K562 (cell line): ENCODE measurements at regions not wholly inside any gene's neighbourhood (a gene's known extent, or its start where the extent isn't known, plus 50 kb on each side); places are given as distances from the start of the nearest gene placed in this dataset.

Source experiments
- ATAC-seq: fragments of 200-7000 bp; cut with Tn5 transposase; 3 replicates; pipeline ENCODE4 v1.9.1; 2020; ENCODE audit warnings: moderate library complexity
- BruUV-seq: library from RNA; stranded (reverse); fragments of 400-500 nt; replicated peaks from 2 replicates; lab custom pipeline; 2021; lab: Mats Ljungman, UMichigan
- CTCF ChIA-PET: fragments of 300-600 bp; formaldehyde crosslinking; extraction: SDS; loops from one replicate; lab custom pipeline; 2021; ENCODE audit warnings: low intra/inter-chr PET ratio; lab: Yijun Ruan, JAX
- POLR2A ChIA-PET: fragments of 300-600, 350-650 bp; sonication (Branson Sonifier 250); formaldehyde crosslinking; extraction: SDS; loops from one replicate; lab custom pipeline; 2021; ENCODE audit warnings: antibody characterized with exemption, inconsistent platforms; lab: Yijun Ruan, JAX
- DNase-seq, 4 experiments: peaks; one replicate each; pipeline versions ENCODE4 v3.0.0 to v3.0.0-alpha.2; 2011 to 2018; ENCODE audit warnings: low spot score in 3 of 4, mixed read lengths in 3 of 4; ENCODE audit errors: extremely low read depth in 1 of 4
- FAIRE-seq: peaks from 2 replicates; lab custom pipeline; 2011; peaks lifted over from hg19 to GRCh38; lab: Jason Lieb, UNC
- H2AFZ ChIP-seq: 2 replicates; pipeline ENCODE4 v1.6.0; 2011; ENCODE audit warnings: low read depth, low read length, control low read depth, inconsistent platforms
- H3K27ac ChIP-seq: fragments of 200-600 bp; 3 replicates; pipeline ENCODE4 v1.8.0; 2011; ENCODE audit warnings: low read depth, mild to moderate bottlenecking, control low read depth, inconsistent platforms, low read length, moderate library complexity, mixed read lengths; ENCODE audit errors: extremely low read depth
- H3K27me3 ChIP-seq, 2 experiments: fragments of 300-600 bp in 1 of 2; 2 replicates in 1 of 2; 3 replicates in 1 of 2; pipeline versions ENCODE4 v1.6.0 to v1.8.0; 2011; ENCODE audit warnings: inconsistent platforms in 2 of 2, low read length in 2 of 2, mild to moderate bottlenecking in 1 of 2, mixed read lengths in 1 of 2, moderate library complexity in 1 of 2; ENCODE audit not compliant: control insufficient read depth in 2 of 2, insufficient read depth in 2 of 2
- H3K36me3 ChIP-seq: fragments of 300-600 bp; 3 replicates; pipeline ENCODE4 v1.8.0; 2011; ENCODE audit warnings: mild to moderate bottlenecking, low read length, inconsistent platforms; ENCODE audit not compliant: control insufficient read depth, insufficient read depth
- H3K4me1 ChIP-seq, 2 experiments: fragments of 200-600 bp in 1 of 2; replicated peaks in 1 of 2; 2 replicates in 1 of 2; 3 replicates in 1 of 2; pipeline versions ENCODE4 v1.5.1 to v1.8.0; 2011; ENCODE audit warnings: inconsistent platforms in 2 of 2, low read length in 2 of 2, mild to moderate bottlenecking in 1 of 2, mixed read lengths in 1 of 2, moderate library complexity in 1 of 2; ENCODE audit not compliant: control insufficient read depth in 2 of 2, insufficient read depth in 2 of 2
- H3K4me2 ChIP-seq: 2 replicates; pipeline ENCODE4 v1.6.1; 2011; ENCODE audit warnings: low read length, control low read depth, inconsistent platforms, mixed read lengths; ENCODE audit not compliant: insufficient read depth
- H3K4me3 ChIP-seq: fragments of 200-600 bp; sonication (generic), shearing (Covaris generic); 2 replicates; pipeline ENCODE4 v1.5.1; 2016; ENCODE audit warnings: control low read depth, inconsistent platforms
- H3K79me2 ChIP-seq: fragments of 200-600 bp; 3 replicates; pipeline ENCODE4 v1.8.0; 2011; ENCODE audit warnings: low read length, inconsistent platforms; ENCODE audit not compliant: control insufficient read depth, insufficient read depth
- H3K9ac ChIP-seq, 2 experiments: 2 replicates each; pipeline versions ENCODE4 v1.6.0 to v1.6.1; 2011; ENCODE audit warnings: low read depth in 2 of 2, low read length in 2 of 2, control low read depth in 1 of 2, inconsistent platforms in 1 of 2, mild to moderate bottlenecking in 1 of 2, mixed read lengths in 1 of 2; ENCODE audit not compliant: insufficient read depth in 1 of 2
- H3K9me1 ChIP-seq: one replicate; pipeline ENCODE4 v1.6.0; 2011; ENCODE audit warnings: inconsistent platforms, mild to moderate bottlenecking, low read length, moderate library complexity; ENCODE audit not compliant: control insufficient read depth, insufficient read depth
- H3K9me3 ChIP-seq: replicated peaks from 2 replicates; pipeline ENCODE4 v1.5.1; 2011; ENCODE audit warnings: low read depth, low read length, inconsistent platforms; ENCODE audit not compliant: control insufficient read depth, insufficient read depth
- H4K20me1 ChIP-seq: replicated peaks from 2 replicates; pipeline ENCODE4 v1.6.1; 2011; ENCODE audit warnings: low read length, inconsistent platforms, mixed read lengths; ENCODE audit not compliant: control insufficient read depth, insufficient read depth
- BDP1 ChIP-seq: IDR thresholded peaks from 3 replicates; pipeline ENCODE4 v1.6.1; 2011; ENCODE audit not compliant: insufficient read length, insufficient read depth
- CREBBP ChIP-seq: IDR thresholded peaks from one replicate; pipeline ENCODE4 v1.6.1; 2012; ENCODE audit warnings: low read depth, mild to moderate bottlenecking, control low read depth, inconsistent platforms, low read length
- GABPB2 ChIP-seq: fragments of 250-450 bp; sonication (Bioruptor Pico); conservative IDR thresholded peaks from 2 replicates; pipeline ENCODE4 v1.5.1; 2021; ENCODE audit warnings: mild to moderate bottlenecking
- HDAC6 ChIP-seq: IDR thresholded peaks from 2 replicates; pipeline ENCODE4 v1.6.1; 2012; ENCODE audit warnings: low read depth, mild to moderate bottlenecking, control low read depth, inconsistent platforms, low read length, moderate library complexity
- IFI16 ChIP-seq: fragments of 250-450 bp; sonication (Bioruptor Pico); IDR thresholded peaks from 2 replicates; pipeline ENCODE4 v2.1.2; 2022; ENCODE audit warnings: mild to moderate bottlenecking, inconsistent platforms
- NR4A1 ChIP-seq, 2 experiments: fragments of 250-450 bp in 1 of 2; fragments of 450-650 bp in 1 of 2; sonication (Bioruptor Pico) in 1 of 2; IDR thresholded peaks; 2 replicates each; pipeline versions ENCODE4 v1.4.0 to v1.6.1; 2016 to 2020; ENCODE audit warnings: mild to moderate bottlenecking in 2 of 2, missing compliant biosample characterization in 1 of 2, missing genetic modification characterization in 1 of 2, moderate library complexity in 1 of 2
- POU5F1 ChIP-seq: fragments of 150-350 bp; IDR thresholded peaks from 2 replicates; pipeline ENCODE4 v1.6.1; 2014; ENCODE audit warnings: borderline replicate concordance, low read length, low read depth, mild to moderate bottlenecking; ENCODE audit not compliant: partially characterized antibody
- SMC3 ChIP-seq: conservative IDR thresholded peaks from 2 replicates; pipeline ENCODE4 v1.6.1; 2011; ENCODE audit warnings: low read depth, low read length, improper control_type of control experiment; ENCODE audit not compliant: insufficient read depth
- TCF3 ChIP-seq: sonication (generic); formaldehyde crosslinking; IDR thresholded peaks from 2 replicates; pipeline ENCODE4 v1.4.0; 2020; ENCODE audit warnings: mild to moderate bottlenecking, missing genetic modification reagents
- TEAD2 ChIP-seq: fragments of 450-650 bp; IDR thresholded peaks from 2 replicates; pipeline ENCODE4 v1.6.1; 2016; ENCODE audit warnings: missing genetic modification characterization, control low read depth, missing compliant biosample characterization
- ZNF232 ChIP-seq: sonication (generic); formaldehyde crosslinking; IDR thresholded peaks from 2 replicates; pipeline ENCODE4 v1.8.0; 2022; ENCODE audit warnings: mild to moderate bottlenecking, missing genetic modification reagents
- ZNF384 ChIP-seq: IDR thresholded peaks from 2 replicates; pipeline ENCODE4 v1.6.1; 2012; ENCODE audit warnings: low read depth, low read length, improper control_type of control experiment
- ZNF695 ChIP-seq: fragments of 450-650 bp; formaldehyde crosslinking; IDR thresholded peaks from 2 replicates; pipeline ENCODE4 v1.4.0; 2020; ENCODE audit warnings: mild to moderate bottlenecking, moderate library complexity
- WGBS: fragments of 100-300 bp; shearing (Covaris generic); methylation state at CpG from one replicate; pipeline ENCODE4 v1.1.6; 2016; ENCODE audit warnings: low coverage, mixed read lengths; ENCODE audit not compliant: insufficient coverage; ENCODE audit errors: missing lambda C conversion rate; 5-methylcytosine and 5-hydroxymethylcytosine counted together
- in situ Hi-C: fragments of 300-500 bp; cut with MboI; formaldehyde crosslinking; loops from 4 replicates; pipeline ENCODE4 v1.15.0; 2018; ENCODE audit warnings: inconsistent platforms, mixed read lengths
- intact Hi-C: fragments of 100-400 bp; cut with micrococcal nuclease; formaldehyde crosslinking; loops from 2 replicates; pipeline ENCODE4 v1.14.2; 2022
- TF ChIP-seq, protein P1 (sequence below): fragments of 150-350 bp; conservative IDR thresholded peaks from 2 replicates; pipeline ENCODE4 v1.6.1; 2014; ENCODE audit warnings: low read length
- TF ChIP-seq, protein P2 (sequence below), 2 experiments: IDR thresholded peaks; 2 replicates each; pipeline ENCODE4 v1.6.1; 2011; ENCODE audit warnings: borderline replicate concordance in 1 of 2, control low read depth in 1 of 2, low read depth in 1 of 2, low read length in 1 of 2, mild to moderate bottlenecking in 1 of 2, mixed read lengths in 1 of 2, moderate library complexity in 1 of 2; ENCODE audit not compliant: insufficient read depth in 1 of 2, insufficient read length in 1 of 2, poor library complexity in 1 of 2, severe bottlenecking in 1 of 2; ENCODE audit errors: extremely low read depth in 1 of 2
- TF ChIP-seq, protein P3 (sequence below): fragments of 450-650 bp; conservative IDR thresholded peaks from 2 replicates; pipeline ENCODE4 v1.6.1; 2016; ENCODE audit warnings: missing genetic modification characterization, low read depth, mild to moderate bottlenecking, control low read depth, missing compliant biosample characterization

DNA sequence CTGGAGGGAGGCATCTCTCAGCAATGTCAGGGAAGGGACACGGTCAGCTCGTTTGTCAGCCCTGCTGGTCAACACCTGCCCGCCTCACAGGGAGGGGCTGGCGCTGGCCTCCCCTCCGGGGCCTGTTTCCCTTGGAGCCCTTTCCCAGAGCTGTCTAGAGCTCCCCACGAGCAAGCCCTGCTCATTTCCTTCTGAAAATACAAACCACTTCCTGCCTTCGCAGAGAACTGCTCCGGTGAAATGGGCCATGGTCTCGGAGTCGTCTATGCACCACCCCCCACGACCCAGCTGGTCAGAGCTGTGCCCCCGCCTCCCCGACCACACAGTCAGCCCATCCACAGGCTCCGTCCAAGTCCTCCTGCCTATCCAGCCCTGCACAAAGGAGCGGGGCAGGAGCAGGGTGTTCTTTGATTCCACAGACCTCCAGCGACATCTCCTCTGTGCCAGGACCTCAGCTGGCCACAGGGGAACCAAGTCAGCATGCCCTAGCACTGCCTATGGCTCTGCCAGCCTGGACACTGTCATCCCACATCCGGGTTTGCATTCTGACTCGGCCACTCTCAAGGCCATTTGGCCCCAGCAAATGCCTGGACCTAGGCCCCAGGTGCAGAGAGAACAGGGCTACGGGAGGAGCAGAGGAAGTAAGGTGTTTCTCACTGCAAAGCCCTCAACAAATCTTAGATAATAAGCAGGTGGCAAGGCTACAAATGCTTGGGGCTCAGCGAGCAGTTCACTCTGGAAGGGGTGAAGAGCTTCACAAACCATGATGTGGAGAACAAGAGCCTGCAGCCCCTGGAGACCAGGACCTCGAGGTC, 82.1 kb upstream of the WNT11 start:
- no peak overlapping the region for H3K4me3 ChIP-seq
- intact Hi-C loops: no loop called here
- H4K20me1 ChIP-seq: 0 out of 2 replicates have a peak, but pooled peaks cover 3% of the 10 kb centered on the region
- peaks cover 29 to 77% of the 10 kb centered on the region in 2 experiments for H3K27me3 ChIP-seq
- no peak overlapping the region for H3K27ac ChIP-seq
- H3K36me3 ChIP-seq: no peaks in the 10 kb centered on the region
- no peaks in the 10 kb centered on the region for H3K9me1 ChIP-seq
- no peaks in the 10 kb centered on the region for H3K9me3 ChIP-seq
- ChIA-PET POLR2A (no interaction called here), CTCF (no interaction called here)
- no peak for ATAC-seq
- no peak overlapping the region for H3K4me2 ChIP-seq
- in situ Hi-C loops: no loop called here
- FAIRE-seq: no peak
- no peak overlapping the region for H3K9ac ChIP-seq
- WGBS: 3% methylated on average over 20 of the region's 21 CpGs
- no peaks in the 10 kb centered on the region; a peak in 1 of 5 replicates for H3K4me1 ChIP-seq
- no peak for DNase-seq
- no peaks in the 10 kb centered on the region for H3K79me2 ChIP-seq
- no peak overlapping the region for H2AFZ ChIP-seq
- BruUV-seq: no TSS peak
- no peak for TF ChIP-seq CREBBP
- TF ChIP-seq, protein P1, sequence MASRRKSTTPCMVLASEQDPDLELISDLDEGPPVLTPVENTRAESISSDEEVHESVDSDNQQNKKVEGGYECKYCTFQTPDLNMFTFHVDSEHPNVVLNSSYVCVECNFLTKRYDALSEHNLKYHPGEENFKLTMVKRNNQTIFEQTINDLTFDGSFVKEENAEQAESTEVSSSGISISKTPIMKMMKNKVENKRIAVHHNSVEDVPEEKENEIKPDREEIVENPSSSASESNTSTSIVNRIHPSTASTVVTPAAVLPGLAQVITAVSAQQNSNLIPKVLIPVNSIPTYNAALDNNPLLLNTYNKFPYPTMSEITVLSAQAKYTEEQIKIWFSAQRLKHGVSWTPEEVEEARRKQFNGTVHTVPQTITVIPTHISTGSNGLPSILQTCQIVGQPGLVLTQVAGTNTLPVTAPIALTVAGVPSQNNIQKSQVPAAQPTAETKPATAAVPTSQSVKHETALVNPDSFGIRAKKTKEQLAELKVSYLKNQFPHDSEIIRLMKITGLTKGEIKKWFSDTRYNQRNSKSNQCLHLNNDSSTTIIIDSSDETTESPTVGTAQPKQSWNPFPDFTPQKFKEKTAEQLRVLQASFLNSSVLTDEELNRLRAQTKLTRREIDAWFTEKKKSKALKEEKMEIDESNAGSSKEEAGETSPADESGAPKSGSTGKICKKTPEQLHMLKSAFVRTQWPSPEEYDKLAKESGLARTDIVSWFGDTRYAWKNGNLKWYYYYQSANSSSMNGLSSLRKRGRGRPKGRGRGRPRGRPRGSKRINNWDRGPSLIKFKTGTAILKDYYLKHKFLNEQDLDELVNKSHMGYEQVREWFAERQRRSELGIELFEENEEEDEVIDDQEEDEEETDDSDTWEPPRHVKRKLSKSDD: no peak
- TF ChIP-seq TCF3 (CRISPR knock-in tag): no peak
- TF ChIP-seq NR4A1 (CRISPR knock-in tag; IDR thresholded peaks at IDR 0.05): no peak
- TF ChIP-seq NR4A1 (tag; IDR thresholded peaks at IDR 0.05): no peak
- TF ChIP-seq BDP1: no peak
- TF ChIP-seq ZNF384: no peak
- no peak for TF ChIP-seq HDAC6
- TF ChIP-seq, protein P2, sequence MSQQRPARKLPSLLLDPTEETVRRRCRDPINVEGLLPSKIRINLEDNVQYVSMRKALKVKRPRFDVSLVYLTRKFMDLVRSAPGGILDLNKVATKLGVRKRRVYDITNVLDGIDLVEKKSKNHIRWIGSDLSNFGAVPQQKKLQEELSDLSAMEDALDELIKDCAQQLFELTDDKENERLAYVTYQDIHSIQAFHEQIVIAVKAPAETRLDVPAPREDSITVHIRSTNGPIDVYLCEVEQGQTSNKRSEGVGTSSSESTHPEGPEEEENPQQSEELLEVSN (IDR thresholded peaks at IDR 0.05; ENCODE audit: borderline replicate concordance in 1 of 2, extremely low read depth in 1 of 2, insufficient read depth in 1 of 2, insufficient read length in 1 of 2, low read depth in 1 of 2, low read length in 1 of 2, poor library complexity in 1 of 2, severe bottlenecking in 1 of 2): no peak
- TF ChIP-seq, protein P3, sequence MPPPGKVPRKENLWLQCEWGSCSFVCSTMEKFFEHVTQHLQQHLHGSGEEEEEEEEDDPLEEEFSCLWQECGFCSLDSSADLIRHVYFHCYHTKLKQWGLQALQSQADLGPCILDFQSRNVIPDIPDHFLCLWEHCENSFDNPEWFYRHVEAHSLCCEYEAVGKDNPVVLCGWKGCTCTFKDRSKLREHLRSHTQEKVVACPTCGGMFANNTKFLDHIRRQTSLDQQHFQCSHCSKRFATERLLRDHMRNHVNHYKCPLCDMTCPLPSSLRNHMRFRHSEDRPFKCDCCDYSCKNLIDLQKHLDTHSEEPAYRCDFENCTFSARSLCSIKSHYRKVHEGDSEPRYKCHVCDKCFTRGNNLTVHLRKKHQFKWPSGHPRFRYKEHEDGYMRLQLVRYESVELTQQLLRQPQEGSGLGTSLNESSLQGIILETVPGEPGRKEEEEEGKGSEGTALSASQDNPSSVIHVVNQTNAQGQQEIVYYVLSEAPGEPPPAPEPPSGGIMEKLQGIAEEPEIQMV (tag): no peak
- TF ChIP-seq TEAD2 (tag): no peak
- TF ChIP-seq GABPB2: no peak
- no peak for TF ChIP-seq ZNF695 (CRISPR knock-in tag)
- TF ChIP-seq ZNF232 (CRISPR knock-in tag): no peak
- TF ChIP-seq POU5F1: no peak
- no peak for TF ChIP-seq SMC3
- TF ChIP-seq IFI16 (CRISPR knock-in tag): no peak
